Jurkat, Clone E6-1 (cell line): ENCODE measurements at regions not wholly inside any gene's neighbourhood (a gene's known extent, or its start where the extent isn't known, plus 50 kb on each side); places are given as distances from the start of the nearest gene placed in this dataset.

Source experiments
- DNase-seq: peaks from one replicate; pipeline ENCODE4 v3.0.0-alpha.2; 2011; ENCODE audit warnings: low read depth, low spot score
- H3K4me3 ChIP-seq: 2 replicates; pipeline ENCODE4 v1.5.1; 2011; ENCODE audit warnings: mild to moderate bottlenecking, low read length, control low read depth, moderate library complexity

- no peak overlapping the region for H3K4me3 ChIP-seq
- DNase-seq: no peak
Measured at GRCh38 chr14:42729681-42730080, 1123.0 kb downstream of the LRFN5 start.

GRCh38 chr14:42719391-42719790, 1112.7 kb downstream of the LRFN5 start:
- no peak for DNase-seq

GRCh38 chr14:42715316-42715715, 1108.6 kb downstream of the LRFN5 start:
- H3K4me3 ChIP-seq: no peak overlapping the region
- no peak for DNase-seq

More at GRCh38 chr14:42719391-42719790, 1112.7 kb downstream of the LRFN5 start:
- H3K4me3 ChIP-seq: no peak overlapping the region

- no peak for DNase-seq
- no peak overlapping the region for H3K4me3 ChIP-seq
Measured at GRCh38 chr14:42710071-42710470, 1103.4 kb downstream of the LRFN5 start.

GRCh38 chr14:42703501-42703900, 1096.8 kb downstream of the LRFN5 start:
- no peak for DNase-seq
- no peak overlapping the region for H3K4me3 ChIP-seq

GRCh38 chr14:42687421-42687820, 1080.7 kb downstream of the LRFN5 start:
- no peak overlapping the region for H3K4me3 ChIP-seq
- DNase-seq: no peak

GRCh38 chr14:42683707-42684106, 1077.0 kb downstream of the LRFN5 start:
- no peak overlapping the region for H3K4me3 ChIP-seq
- no peak for DNase-seq

GRCh38 chr14:42676636-42677035, 1070.0 kb downstream of the LRFN5 start:
- H3K4me3 ChIP-seq: no peak overlapping the region
- no peak for DNase-seq

GRCh38 chr14:42673963-42674362, 1067.3 kb downstream of the LRFN5 start:
- H3K4me3 ChIP-seq: no peak overlapping the region
- no peak for DNase-seq

GRCh38 chr14:42671636-42672035, 1065.0 kb downstream of the LRFN5 start:
- DNase-seq: no peak
- no peak overlapping the region for H3K4me3 ChIP-seq

- DNase-seq: peak; percentile 1
- H3K4me3 ChIP-seq: no peak overlapping the region
Measured at GRCh38 chr14:42665083-42665482, 1058.4 kb downstream of the LRFN5 start.

- no peak overlapping the region for H3K4me3 ChIP-seq
- no peak for DNase-seq
Measured at GRCh38 chr14:42664190-42664589, 1057.5 kb downstream of the LRFN5 start.

GRCh38 chr14:42654707-42655106, 1048.0 kb downstream of the LRFN5 start:
- no peak for DNase-seq
- no peak overlapping the region for H3K4me3 ChIP-seq

- no peak overlapping the region for H3K4me3 ChIP-seq
- no peak for DNase-seq
Measured at GRCh38 chr14:42642787-42643186, 1036.1 kb downstream of the LRFN5 start.

GRCh38 chr14:42633504-42634095, 1026.9 kb downstream of the LRFN5 start:
- H3K4me3 ChIP-seq: no peak overlapping the region
- DNase-seq: no peak

GRCh38 chr14:42629553-42629952, 1022.9 kb downstream of the LRFN5 start:
- DNase-seq: no peak
- no peak overlapping the region for H3K4me3 ChIP-seq

GRCh38 chr14:42628602-42629001, 1021.9 kb downstream of the LRFN5 start:
- DNase-seq: no peak
- H3K4me3 ChIP-seq: no peak overlapping the region

- H3K4me3 ChIP-seq: no peak overlapping the region
- no peak for DNase-seq
Measured at GRCh38 chr14:42626986-42627385, 1020.3 kb downstream of the LRFN5 start.

- no peak for DNase-seq
Measured at GRCh38 chr14:42624980-42625761, 1018.5 kb downstream of the LRFN5 start.

GRCh38 chr14:42617005-42617404, 1010.3 kb downstream of the LRFN5 start:
- no peak for DNase-seq
- no peak overlapping the region for H3K4me3 ChIP-seq

More at GRCh38 chr14:42624980-42625761, 1018.5 kb downstream of the LRFN5 start:
- H3K4me3 ChIP-seq: no peak overlapping the region

- DNase-seq: no peak
- H3K4me3 ChIP-seq: no peak overlapping the region
Measured at GRCh38 chr14:42606839-42607238, 1000.2 kb downstream of the LRFN5 start.
